NCI-H446 (cell line): ENCODE measurements at regions not wholly inside any gene's neighbourhood (a gene's known extent, or its start where the extent isn't known, plus 50 kb on each side); places are given as distances from the start of the nearest gene placed in this dataset.
A peak's percentile ranks its signal among the peaks of the same experiment; 100 is the strongest.
"Not testable (repeated sequence)": the region's sequence is repeated elsewhere in the genome, so short reads cannot be mapped to it uniquely, and the experiment has no call there.

Source experiments
- DNase-seq, 2 experiments: peaks; one replicate each; lab custom pipeline; 2025; lab: John Stamatoyannopoulos, UW

DNA sequence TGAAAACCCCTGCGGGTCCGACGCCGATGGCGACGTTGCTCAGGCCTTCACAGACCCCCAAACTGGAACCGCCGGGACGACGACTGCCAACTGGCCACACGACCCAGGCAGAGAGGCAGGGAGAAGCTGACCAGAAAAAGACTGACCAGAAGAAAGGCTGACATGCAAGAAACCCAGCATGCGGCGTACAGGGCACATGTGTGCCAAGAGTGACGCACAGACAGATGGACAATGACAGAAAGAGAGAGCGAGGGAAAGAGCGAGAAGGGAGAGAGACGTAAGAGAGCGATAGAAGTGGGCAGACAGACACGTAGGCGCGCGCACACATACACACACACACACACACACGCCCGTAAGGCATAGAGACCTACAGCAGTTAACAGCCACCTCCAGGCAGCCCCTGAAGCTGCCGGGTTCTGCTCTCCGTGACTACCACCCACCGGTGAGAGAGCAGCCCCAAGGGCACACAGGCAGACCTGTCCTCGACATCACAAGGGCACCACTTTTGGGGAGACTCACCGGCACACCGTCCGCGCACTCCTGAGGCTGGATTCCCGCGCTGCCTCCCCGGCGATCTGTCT lies 67.2 kb upstream of the ZNF527 start:
- no peak for DNase-seq

DNA sequence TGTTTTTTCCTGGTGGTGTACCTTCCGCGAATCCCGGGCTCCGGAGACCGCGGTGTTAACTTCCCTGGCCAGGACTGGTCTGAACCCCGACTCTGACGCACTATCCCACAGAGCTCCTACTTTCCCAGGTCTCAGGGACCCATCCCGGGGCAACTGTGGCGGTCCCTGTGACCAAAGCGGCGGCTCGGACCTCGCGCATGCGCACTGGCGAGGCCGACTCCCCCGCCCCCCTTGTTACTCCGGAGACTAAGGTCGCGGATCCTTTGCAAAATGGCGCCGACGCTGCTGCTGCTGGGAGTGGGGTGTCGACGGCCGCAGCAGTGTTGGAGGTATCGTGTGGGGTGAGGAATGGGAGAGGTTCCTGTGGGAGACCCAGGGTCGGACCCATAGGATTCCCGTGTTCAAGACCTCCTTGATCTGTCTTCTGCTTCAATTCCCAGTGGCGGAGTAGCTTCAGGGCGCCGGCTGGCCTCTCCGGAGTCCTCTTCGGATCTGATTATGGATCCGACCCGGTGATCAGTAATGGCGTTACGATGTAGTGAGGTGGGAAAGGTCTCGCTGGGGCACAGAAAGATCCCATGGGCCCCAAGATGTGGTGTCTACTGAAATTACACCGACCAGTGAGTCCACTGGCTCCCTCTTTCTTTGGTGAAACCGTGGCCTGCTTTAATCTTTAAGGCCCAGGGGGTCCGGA lies 66.6 kb upstream of the ZNF527 start:
- DNase-seq: no peak

DNA sequence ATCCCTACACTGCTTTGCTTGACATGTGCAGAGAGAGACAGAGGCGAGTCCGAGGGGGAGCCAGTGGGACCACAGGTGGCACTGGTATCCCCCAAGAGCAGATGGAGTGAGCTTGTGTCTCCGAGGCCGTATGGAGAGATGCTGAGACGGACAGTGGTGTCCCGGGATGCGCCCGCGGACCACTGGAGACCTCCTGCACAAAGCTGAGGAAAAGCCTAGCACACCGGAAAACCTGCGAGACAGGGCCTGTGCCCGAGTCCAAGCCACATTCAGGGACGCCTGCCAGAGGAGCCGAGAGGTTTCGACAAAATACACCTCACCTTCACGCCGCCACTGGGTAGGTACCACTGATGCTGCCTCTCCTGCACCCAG lies 66.0 kb upstream of the ZNF527 start:
- DNase-seq: no peak

DNA sequence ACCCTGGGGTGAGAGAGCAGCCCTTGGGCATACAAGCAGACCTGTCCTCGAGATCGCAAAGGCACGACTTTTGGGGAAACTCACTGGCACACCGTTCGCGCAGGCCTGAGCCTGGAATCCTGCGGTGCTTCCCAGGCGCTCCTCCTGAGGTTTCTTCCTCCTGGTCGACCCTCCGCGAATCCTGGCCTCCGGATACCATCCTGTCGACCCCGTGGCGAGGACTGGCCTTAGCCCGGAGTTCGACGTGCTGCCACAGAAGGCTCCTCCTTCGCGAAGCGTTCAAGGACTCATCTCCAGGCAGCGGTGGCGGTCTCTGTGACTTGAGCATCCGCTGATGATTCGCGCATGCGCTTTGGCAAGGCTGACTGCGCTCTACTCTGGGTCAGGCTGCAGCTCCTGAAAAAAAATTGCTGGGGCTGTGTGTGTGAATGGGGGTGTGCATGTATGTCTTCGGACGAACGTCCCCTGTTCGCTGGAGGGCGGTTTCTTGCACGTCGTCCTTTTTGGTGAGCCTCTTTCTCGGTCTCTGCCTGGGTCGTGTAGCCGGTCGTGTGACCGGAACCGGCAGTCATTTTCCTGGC lies 64.4 kb upstream of the ZNF527 start:
- DNase-seq: no peak

DNA sequence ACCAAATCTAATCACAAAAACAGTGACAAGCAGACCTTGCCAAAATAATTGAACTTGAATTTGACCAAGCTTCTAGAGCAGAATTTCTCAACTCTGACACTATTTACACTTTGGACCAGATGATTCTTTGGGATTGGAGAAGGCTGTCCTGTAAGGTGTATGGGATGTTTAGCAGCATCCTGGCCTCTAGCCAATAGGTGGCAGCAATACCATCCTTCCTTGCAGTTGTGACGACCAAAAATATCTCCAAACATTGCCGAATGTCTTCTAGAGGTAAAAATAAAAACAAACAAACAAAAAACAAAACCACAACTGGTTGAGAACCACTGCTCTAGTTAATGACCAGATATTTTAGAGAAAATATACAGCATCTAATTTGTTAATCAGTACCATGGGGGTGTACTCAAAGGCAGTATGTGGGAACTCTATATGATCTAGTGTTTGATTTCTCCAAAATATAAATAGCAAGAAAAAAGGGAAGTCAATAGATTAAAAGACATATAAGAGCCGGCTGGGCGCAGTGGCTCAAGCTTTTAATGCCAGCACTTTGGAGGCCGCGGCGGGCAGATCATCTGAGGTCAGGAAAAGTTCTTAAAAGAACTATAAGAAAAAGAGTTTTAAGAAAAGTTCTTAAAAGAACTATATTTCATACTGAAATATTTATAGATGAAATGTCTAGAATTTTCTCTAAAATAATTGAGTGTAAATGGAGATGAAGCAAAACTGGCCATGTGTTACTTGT lies 60.9 kb upstream of the ZNF527 start:
- no peak for DNase-seq

DNA sequence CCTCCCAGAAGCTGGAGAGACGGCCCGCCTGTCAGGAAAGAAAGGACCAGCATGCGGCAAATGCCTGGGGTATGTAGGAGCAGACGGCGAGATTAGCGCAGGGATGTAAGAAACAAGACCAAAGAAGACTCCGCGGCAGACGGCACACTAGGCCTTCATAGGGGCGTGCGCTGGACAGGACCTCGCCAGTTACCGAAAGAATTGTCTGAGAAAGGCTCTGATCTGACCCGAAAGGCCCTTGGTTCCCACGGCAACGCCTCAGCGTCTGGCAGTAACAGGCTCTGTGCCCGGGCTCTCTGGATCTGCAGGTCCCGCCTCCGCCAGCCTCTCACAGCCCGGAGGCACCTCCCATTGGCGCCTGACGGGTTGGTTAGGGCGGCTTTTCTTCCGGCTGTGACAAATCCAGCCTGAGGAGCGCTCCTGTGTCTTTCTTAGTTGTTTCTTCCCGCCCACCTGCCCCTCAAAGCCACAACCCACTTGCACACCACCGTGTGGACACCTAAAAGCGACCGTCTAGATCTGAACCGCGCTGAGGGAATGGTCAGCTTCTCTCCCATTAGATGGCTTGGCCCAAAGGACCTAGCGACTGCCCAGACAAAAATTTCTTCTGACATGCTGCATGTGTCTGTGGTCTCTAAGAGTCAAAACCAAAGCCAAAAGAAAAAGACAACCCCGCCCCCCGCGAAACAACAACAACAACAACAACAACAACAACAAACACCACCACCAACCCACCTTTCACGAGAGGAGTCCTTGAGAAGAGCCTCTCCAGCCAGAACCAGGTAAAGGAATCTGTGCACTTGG lies 58.2 kb upstream of the ZNF527 start:
- peak; percentile 4 to 17 for DNase-seq

DNA sequence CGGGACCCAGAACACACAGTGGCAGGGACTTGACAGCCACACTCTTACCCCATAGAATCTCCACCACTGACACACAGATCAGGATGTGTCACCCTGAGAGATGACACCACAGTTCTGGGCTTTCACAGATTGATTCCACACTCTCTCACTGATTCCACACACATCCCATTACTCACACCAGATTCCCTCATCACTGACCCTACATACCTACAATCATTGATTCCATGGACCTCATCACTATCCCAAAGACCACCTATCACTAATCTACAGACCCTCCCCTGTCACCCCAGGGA lies 57.6 kb upstream of the ZNF527 start:
- DNase-seq: no peak

DNA sequence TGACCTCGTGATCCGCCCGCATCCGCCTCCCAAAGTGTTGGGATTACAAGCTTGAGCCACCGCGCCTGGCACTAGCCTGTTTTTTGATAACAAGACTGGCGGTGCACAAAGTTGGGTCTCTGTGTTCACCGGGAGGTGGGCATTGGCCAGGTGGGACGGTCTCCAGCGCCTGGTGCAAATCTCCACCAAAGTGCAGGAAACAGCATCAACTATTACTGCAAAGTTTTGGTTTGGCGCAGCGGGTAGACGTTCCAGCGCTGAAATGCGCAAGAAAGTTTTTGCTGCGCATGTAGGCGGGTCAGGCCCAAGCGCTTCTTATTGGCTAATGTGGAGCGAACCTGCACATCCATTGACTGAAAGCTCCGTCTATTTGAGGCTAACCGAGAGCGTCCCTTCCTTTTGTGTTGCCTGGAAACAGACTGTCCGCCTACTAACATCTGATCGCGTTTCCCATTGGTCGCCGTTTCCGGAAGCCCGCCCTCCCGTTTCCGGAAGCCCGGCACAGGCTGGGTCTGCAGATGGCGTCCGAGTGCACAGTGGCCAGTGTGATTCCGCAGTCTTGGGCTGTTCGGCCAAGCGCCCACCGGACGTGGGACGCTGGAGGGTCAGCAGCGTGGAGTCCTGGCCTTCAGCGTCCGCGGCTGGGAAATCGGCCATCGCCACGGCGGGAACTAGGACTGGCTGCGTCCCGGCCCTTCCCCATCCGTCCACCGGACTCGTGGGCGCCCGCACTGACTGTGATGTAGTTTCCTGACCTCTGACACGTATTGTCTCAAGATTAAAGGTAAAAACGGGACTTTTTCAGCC lies 53.3 kb upstream of the ZNF527 start:
- peak; percentile 89 to 96 for DNase-seq

DNA sequence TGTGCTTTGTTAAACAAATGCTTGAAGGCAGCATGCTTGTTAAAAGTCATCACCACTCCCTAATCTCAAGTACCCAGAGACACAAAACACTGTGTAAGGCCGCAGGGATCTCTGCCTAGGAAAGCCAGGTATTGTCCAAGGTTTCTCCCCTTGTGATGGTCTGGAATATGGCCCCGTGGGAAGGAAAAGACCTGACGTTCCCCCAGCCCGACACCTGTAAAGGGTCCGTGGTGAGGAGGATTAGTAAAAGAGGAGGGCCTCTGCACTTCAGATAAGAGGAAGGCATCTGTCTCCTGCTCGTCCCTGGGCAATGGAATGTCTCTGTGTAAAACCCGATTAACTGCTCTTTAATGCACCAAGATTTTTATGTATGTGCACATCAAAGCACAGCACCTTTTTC lies 49.9 kb upstream of the ZNF527 start:
- DNase-seq: not testable (repeated sequence)
